A549 (cell line): ENCODE measurements at regions not wholly inside any gene's neighbourhood (a gene's known extent, or its start where the extent isn't known, plus 50 kb on each side); places are given as distances from the start of the nearest gene placed in this dataset.

ENCODE experiments used
- ATAC-seq, 2 experiments: fragments of 200-7000 bp in 1 of 2; fragments of >200 bp in 1 of 2; cut with Nextera tagmentation in 1 of 2; cut with Tn5 transposase in 1 of 2; 3 replicates each; pipeline versions ENCODE4 v1.8.0 to v1.9.1; 2018 to 2020; ENCODE audit warnings: mild to moderate bottlenecking in 1 of 2, moderate library complexity in 1 of 2
- CTCF ChIA-PET: fragments of 300-600 bp; sonication (Branson Sonifier 250); formaldehyde crosslinking; extraction: SDS; loops from one replicate; lab custom pipeline; 2021; ENCODE audit warnings: antibody characterized with exemption, inconsistent platforms; lab: Yijun Ruan, JAX
- POLR2A ChIA-PET: fragments of 350-600 bp; formaldehyde crosslinking; extraction: SDS; loops from one replicate; lab custom pipeline; 2021; ENCODE audit warnings: antibody characterized with exemption, inconsistent platforms; lab: Yijun Ruan, JAX
- DNase-seq, 2 experiments: peaks; one replicate each; pipeline versions ENCODE4 v3.0.0 to v3.0.0-alpha.2; 2011 to 2016; ENCODE audit warnings: low read depth in 1 of 2, low spot score in 1 of 2
- FAIRE-seq: peaks from 2 replicates; lab custom pipeline; 2011; peaks lifted over from hg19 to GRCh38; lab: Jason Lieb, UNC
- H3K27ac ChIP-seq, 2 experiments: fragments of >200 bp; sonication (Bioruptor Twin); formaldehyde crosslinking; 3 replicates each; pipeline ENCODE4 v1.5.1; 2016 to 2017
- H3K4me1 ChIP-seq: fragments of >200 bp; sonication (Bioruptor Twin); formaldehyde crosslinking; 3 replicates; pipeline ENCODE4 v1.6.1; 2016
- H3K4me2 ChIP-seq: fragments of >200 bp; sonication (Bioruptor Twin); formaldehyde crosslinking; 3 replicates; pipeline ENCODE4 v1.6.1; 2016
- H3K4me3 ChIP-seq: fragments of >200 bp; sonication (Bioruptor Twin); formaldehyde crosslinking; 3 replicates; pipeline ENCODE4 v1.5.1; 2016
- H3K9me3 ChIP-seq: fragments of >200 bp; sonication (Bioruptor Twin); formaldehyde crosslinking; 3 replicates; pipeline ENCODE4 v1.6.1; 2016
- BHLHE40 ChIP-seq: IDR thresholded peaks from 2 replicates; pipeline ENCODE4 v1.6.1; 2012; ENCODE audit warnings: low read depth, low read length, inconsistent platforms
- CEBPB ChIP-seq, 2 experiments: fragments of >200 bp in 1 of 2; sonication (Bioruptor Twin) in 1 of 2; formaldehyde crosslinking in 1 of 2; IDR thresholded peaks; 2 replicates each; pipeline ENCODE4 v1.6.1; 2012 to 2016
- CHD4 ChIP-seq: fragments of 200-600 bp; sonication (generic); IDR thresholded peaks from 2 replicates; pipeline ENCODE4 v1.6.1; 2016; ENCODE audit warnings: antibody characterized with exemption, mild to moderate bottlenecking, borderline replicate concordance
- EP300 ChIP-seq, 2 experiments: fragments of >200 bp; sonication (Bioruptor Twin); formaldehyde crosslinking; IDR thresholded peaks; 2 replicates in 1 of 2; 3 replicates in 1 of 2; pipeline ENCODE4 v1.6.1; 2016 to 2017
- ESRRA ChIP-seq: fragments of 150-350 bp; IDR thresholded peaks from 2 replicates; pipeline ENCODE4 v1.6.1; 2014; ENCODE audit warnings: mild to moderate bottlenecking, low read length, borderline replicate concordance
- FOXS1 ChIP-seq: fragments of 250-450 bp; sonication (Bioruptor Pico); IDR thresholded peaks from 2 replicates; pipeline ENCODE4 v1.5.0; 2020; ENCODE audit warnings: mild to moderate bottlenecking, moderate library complexity
- GATA3 ChIP-seq: IDR thresholded peaks from 2 replicates; pipeline ENCODE4 v1.6.1; 2012; ENCODE audit warnings: borderline replicate concordance
- HDAC2 ChIP-seq: fragments of 200-600 bp; sonication (generic); IDR thresholded peaks from 2 replicates; pipeline ENCODE4 v1.6.1; 2016
- HOXB13 ChIP-seq: fragments of 250-450 bp; sonication (Bioruptor Pico); IDR thresholded peaks from 2 replicates; pipeline ENCODE4 v1.5.0; 2020; ENCODE audit warnings: low read depth, mild to moderate bottlenecking, moderate library complexity
- JUN ChIP-seq, 2 experiments: fragments of >200 bp; sonication (Bioruptor Twin); formaldehyde crosslinking; IDR thresholded peaks; 2 replicates in 1 of 2; 3 replicates in 1 of 2; pipeline ENCODE4 v1.6.1; 2016 to 2017
- KDM1A ChIP-seq: fragments of 200-600 bp; sonication (generic); IDR thresholded peaks from 2 replicates; pipeline ENCODE4 v1.6.1; 2016; ENCODE audit warnings: low read depth, mild to moderate bottlenecking
- MAFK ChIP-seq: fragments of 450-650 bp; IDR thresholded peaks from 2 replicates; pipeline ENCODE4 v1.6.1; 2014; ENCODE audit not compliant: partially characterized antibody
- MYC ChIP-seq: IDR thresholded peaks from 2 replicates; pipeline ENCODE4 v1.6.1; 2012; ENCODE audit warnings: mild to moderate bottlenecking, inconsistent platforms, low read length, improper control_type of control experiment, borderline replicate concordance
- NFE2L2 ChIP-seq: fragments of 150-350 bp; conservative IDR thresholded peaks from 2 replicates; pipeline ENCODE4 v1.6.1; 2014; ENCODE audit warnings: low read length
- PHF8 ChIP-seq: fragments of 200-600 bp; sonication (generic); IDR thresholded peaks from 2 replicates; pipeline ENCODE4 v1.6.1; 2016; ENCODE audit warnings: low read depth, mild to moderate bottlenecking, antibody characterized with exemption, moderate library complexity, borderline replicate concordance
- POLR2A ChIP-seq: IDR thresholded peaks from 2 replicates; pipeline ENCODE4 v1.6.1; 2012; ENCODE audit warnings: mild to moderate bottlenecking, low read length
- RCOR1 ChIP-seq: fragments of 150-350 bp; IDR thresholded peaks from 2 replicates; pipeline ENCODE4 v1.6.1; 2014; ENCODE audit warnings: antibody characterized with exemption, low read length, low read depth
- SMC3 ChIP-seq: fragments of >200 bp; sonication (Bioruptor Twin); formaldehyde crosslinking; IDR thresholded peaks from 3 replicates; pipeline ENCODE4 v1.6.1; 2018; ENCODE audit warnings: inconsistent platforms
- ZNF302 ChIP-seq: fragments of 250-450 bp; sonication (Bioruptor Pico); IDR thresholded peaks from 2 replicates; pipeline ENCODE4 v1.9.0; 2021; ENCODE audit warnings: inconsistent platforms, mild to moderate bottlenecking, moderate library complexity
- WGBS: methylation state at CpG from one replicate; pipeline ENCODE4 v1.1.6; 2017; ENCODE audit errors: missing lambda C conversion rate; 5-methylcytosine and 5-hydroxymethylcytosine counted together
- TF ChIP-seq, protein P1 (sequence below): IDR thresholded peaks from 2 replicates; pipeline ENCODE4 v1.6.1; 2012
- TF ChIP-seq, protein P2 (sequence below): fragments of >200 bp; sonication (Bioruptor Twin); formaldehyde crosslinking; IDR thresholded peaks from 3 replicates; pipeline ENCODE4 v1.5.1; 2016
- TF ChIP-seq, protein P3 (sequence below): fragments of >200 bp; sonication (Bioruptor Twin); formaldehyde crosslinking; IDR thresholded peaks from 3 replicates; pipeline ENCODE4 v1.6.1; 2016
- TF ChIP-seq, protein P4 (sequence below): fragments of 200-600 bp; sonication (generic); IDR thresholded peaks from 2 replicates; pipeline ENCODE4 v1.6.1; 2016; ENCODE audit warnings: antibody characterized with exemption, mild to moderate bottlenecking, moderate library complexity

DNA sequence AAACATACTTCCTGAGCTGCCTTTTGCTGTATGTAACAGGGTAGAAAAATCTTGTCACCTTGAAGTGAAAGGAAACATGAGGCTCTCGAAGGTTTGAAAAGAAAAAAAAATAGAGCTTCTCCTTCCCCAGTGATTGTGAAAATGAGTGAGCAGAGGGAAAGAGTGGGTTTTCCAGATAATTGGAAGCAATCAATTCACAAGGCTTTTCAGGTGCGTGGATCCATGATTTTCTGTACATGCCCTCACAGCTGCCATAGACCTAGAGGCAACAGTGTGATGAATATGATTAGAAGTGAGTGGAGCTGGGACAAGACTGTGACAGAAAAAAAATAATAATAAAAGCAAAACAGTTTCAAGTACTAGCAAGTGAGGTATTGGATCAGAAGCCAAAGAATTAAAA is 1422.5 kb upstream of the CDH6 start (continued):
- TF ChIP-seq, protein P1, sequence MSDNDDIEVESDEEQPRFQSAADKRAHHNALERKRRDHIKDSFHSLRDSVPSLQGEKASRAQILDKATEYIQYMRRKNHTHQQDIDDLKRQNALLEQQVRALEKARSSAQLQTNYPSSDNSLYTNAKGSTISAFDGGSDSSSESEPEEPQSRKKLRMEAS = no peak
- TF ChIP-seq, protein P2, sequence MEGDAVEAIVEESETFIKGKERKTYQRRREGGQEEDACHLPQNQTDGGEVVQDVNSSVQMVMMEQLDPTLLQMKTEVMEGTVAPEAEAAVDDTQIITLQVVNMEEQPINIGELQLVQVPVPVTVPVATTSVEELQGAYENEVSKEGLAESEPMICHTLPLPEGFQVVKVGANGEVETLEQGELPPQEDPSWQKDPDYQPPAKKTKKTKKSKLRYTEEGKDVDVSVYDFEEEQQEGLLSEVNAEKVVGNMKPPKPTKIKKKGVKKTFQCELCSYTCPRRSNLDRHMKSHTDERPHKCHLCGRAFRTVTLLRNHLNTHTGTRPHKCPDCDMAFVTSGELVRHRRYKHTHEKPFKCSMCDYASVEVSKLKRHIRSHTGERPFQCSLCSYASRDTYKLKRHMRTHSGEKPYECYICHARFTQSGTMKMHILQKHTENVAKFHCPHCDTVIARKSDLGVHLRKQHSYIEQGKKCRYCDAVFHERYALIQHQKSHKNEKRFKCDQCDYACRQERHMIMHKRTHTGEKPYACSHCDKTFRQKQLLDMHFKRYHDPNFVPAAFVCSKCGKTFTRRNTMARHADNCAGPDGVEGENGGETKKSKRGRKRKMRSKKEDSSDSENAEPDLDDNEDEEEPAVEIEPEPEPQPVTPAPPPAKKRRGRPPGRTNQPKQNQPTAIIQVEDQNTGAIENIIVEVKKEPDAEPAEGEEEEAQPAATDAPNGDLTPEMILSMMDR = no peak
- TF ChIP-seq CHD4 = no peak
- TF ChIP-seq HDAC2 = no peak
- TF ChIP-seq POLR2A = no peak

DNA sequence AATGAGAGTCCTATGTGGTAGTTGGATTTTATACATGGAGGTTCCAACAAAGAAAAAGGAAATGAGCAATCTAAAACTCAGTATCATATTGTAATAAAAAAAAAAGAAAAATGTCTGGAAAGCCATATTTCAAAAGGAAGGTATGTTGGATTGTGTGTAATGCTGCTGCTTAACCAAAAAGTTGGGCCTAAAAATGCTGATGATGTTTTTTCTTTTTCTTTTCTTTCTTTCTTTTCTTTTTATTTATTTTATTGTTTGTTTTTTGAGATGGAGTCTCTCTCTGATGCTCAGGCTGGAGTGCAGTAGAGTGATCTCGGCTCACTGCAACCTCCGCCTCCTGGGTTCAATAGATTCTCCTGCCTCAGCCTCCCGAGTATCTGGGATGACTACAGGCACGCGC is 1424.0 kb upstream of the CDH6 start:
- ChIA-PET CTCF (no interaction called here), POLR2A (no interaction called here)
- ATAC-seq = no peak
- no peaks in the 10 kb centered on the region for H3K4me1 ChIP-seq
- H3K9me3 ChIP-seq = 0 out of 3 replicates have a peak, but pooled peaks cover 3% of the 10 kb centered on the region
- H3K4me2 ChIP-seq = no peak overlapping the region
- no peak for DNase-seq
- WGBS = 80% methylated on average over 5 of the region's 5 CpGs
- no peak for FAIRE-seq
- H3K27ac ChIP-seq = no peak overlapping the region
- H3K4me3 ChIP-seq = no peak overlapping the region
- TF ChIP-seq SMC3 = no peak
- peak; percentile 29 for TF ChIP-seq MAFK
- no peak for TF ChIP-seq FOXS1 (CRISPR knock-in tag)

DNA sequence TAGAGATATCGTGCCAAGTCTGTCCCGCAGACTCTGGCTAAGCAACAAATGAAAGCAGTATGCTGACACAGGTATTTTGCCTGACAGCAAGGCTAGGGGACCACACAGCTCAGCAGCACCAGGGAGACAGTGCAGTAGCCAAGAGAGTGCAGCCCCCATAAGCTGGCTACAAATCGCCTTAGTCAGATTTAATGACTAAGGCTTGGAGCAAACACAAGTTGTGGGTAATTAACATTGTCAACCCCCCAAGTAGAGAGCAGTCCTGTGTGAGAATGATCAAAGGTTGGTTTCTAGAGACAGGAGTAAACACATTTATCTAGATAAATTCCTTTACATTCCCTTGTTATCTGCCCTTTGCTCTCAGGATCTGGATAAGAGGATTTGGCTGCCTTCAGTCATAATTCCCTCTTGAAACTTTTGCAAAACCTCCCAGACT is 1434.5 kb upstream of the CDH6 start:
- Histone ChIP-seq H3K27ac (no peak overlapping the region; a peak in 1 of 6 replicates), H3K9me3 (peaks cover 3% of the 10 kb centered on the region; the same call in 1 of the 3 replicates), H3K4me2 (peak overlapping the region; percentile 54), H3K4me1 (0 out of 3 replicates have a peak, but pooled peaks cover 8% of the 10 kb centered on the region), H3K4me3 (no peak overlapping the region)
- WGBS = 1% methylated on average over 3 of the region's 3 CpGs
- FAIRE-seq (peak; percentile 59), ATAC-seq (peak; percentile 70 to 95; a peak in 5 of 6 replicates), DNase-seq (peak in 1 of 2 experiments; percentile 79)
- ChIA-PET CTCF (no interaction called here), POLR2A (no interaction called here)
- no peak for TF ChIP-seq CEBPB (IDR thresholded peaks at IDR 0.05)
- TF ChIP-seq MAFK = peak; percentile 91
- TF ChIP-seq, protein P3, sequence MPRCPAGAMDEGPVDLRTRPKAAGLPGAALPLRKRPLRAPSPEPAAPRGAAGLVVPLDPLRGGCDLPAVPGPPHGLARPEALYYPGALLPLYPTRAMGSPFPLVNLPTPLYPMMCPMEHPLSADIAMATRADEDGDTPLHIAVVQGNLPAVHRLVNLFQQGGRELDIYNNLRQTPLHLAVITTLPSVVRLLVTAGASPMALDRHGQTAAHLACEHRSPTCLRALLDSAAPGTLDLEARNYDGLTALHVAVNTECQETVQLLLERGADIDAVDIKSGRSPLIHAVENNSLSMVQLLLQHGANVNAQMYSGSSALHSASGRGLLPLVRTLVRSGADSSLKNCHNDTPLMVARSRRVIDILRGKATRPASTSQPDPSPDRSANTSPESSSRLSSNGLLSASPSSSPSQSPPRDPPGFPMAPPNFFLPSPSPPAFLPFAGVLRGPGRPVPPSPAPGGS = no peak
- TF ChIP-seq JUN (IDR thresholded peaks at IDR 0.05) = peak in 1 of 2 experiments; percentile 29; a peak in 1 of 5 replicates
- peak in 1 of 2 experiments; percentile 29; a peak in 1 of 5 replicates for TF ChIP-seq EP300 (IDR thresholded peaks at IDR 0.05)
- TF ChIP-seq GATA3 = peak; percentile 58; the same call in 1 of the 2 replicates
- no peak for TF ChIP-seq HOXB13 (CRISPR knock-in tag)

DNA sequence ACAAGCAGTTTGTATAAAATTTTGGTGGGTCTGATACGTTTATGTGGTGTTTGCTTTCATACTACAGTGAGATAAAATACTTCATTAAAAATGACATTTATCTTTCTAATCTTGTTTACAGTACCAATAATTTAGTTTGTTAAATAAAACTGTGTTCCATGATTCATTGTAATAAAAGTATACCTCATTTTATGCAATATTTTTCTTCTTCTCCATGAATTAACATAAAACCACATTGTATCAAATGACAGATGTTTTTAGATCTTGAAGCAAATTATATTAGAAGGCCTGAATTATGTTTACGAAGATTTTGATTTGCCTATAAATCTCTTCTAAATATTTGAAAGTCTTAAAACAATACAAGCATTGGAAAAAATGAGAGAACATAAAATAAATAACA is 1443.0 kb upstream of the CDH6 start:
- FAIRE-seq (peak; percentile 68), DNase-seq (no peak), ATAC-seq (no peak)
- ChIA-PET CTCF (no interaction called here), POLR2A (interaction anchor here (0.6 kb wide), 1 partner anchor 14 kb away, joined by 3 read pairs; no protein-coding TSS in a partner anchor)
- no peak overlapping the region for H3K4me3 ChIP-seq
- WGBS = 42% methylated on average over 2 of the region's 2 CpGs
- no peak for TF ChIP-seq POLR2A
- TF ChIP-seq KDM1A = no peak
- no peak for TF ChIP-seq CHD4
- TF ChIP-seq MAFK = no peak
- no peak for TF ChIP-seq RCOR1
- H3K4me2 ChIP-seq = no peak overlapping the region
- no peak overlapping the region for H3K27ac ChIP-seq
- H3K4me1 ChIP-seq = no peaks in the 10 kb centered on the region
- peaks cover 3% of the 10 kb centered on the region; the same call in 1 of the 3 replicates for H3K9me3 ChIP-seq

DNA sequence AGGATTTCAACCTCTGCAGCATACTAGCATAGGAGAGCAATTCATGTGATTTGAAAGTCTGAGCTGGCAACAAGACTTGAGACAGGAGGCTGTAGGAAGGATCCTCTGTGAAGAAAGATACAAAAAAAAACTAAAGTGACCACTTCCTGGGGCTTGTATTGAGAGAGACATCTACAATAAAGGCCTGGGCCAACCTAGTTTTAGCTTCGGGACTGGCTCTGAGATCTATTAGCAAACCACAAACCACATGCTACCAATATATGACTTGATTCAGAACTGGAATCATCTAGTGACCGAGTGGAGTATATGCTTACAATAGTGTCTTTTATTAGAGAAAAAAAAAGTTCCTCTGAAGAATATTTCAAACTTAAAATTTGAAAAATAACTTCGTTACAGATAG is 1448.9 kb upstream of the CDH6 start:
- POLR2A ChIA-PET = no interaction called here
- H3K9me3 ChIP-seq = no peaks in the 10 kb centered on the region
- H3K27ac ChIP-seq = no peak overlapping the region
- no peaks in the 10 kb centered on the region for H3K4me1 ChIP-seq
- CTCF ChIA-PET = no interaction called here
- H3K4me3 ChIP-seq = no peak overlapping the region
- H3K4me2 ChIP-seq = no peak overlapping the region
- ATAC-seq = no peak
- FAIRE-seq = no peak
- DNase-seq = no peak
- 41% methylated on average over 3 of the region's 3 CpGs for WGBS
- no peak for TF ChIP-seq ZNF302 (CRISPR knock-in tag)
- no peak for TF ChIP-seq NFE2L2
- TF ChIP-seq ESRRA = no peak
- TF ChIP-seq POLR2A = no peak
- TF ChIP-seq MYC = no peak
- no peak for TF ChIP-seq PHF8
- no peak for TF ChIP-seq BHLHE40
- TF ChIP-seq, protein P4, sequence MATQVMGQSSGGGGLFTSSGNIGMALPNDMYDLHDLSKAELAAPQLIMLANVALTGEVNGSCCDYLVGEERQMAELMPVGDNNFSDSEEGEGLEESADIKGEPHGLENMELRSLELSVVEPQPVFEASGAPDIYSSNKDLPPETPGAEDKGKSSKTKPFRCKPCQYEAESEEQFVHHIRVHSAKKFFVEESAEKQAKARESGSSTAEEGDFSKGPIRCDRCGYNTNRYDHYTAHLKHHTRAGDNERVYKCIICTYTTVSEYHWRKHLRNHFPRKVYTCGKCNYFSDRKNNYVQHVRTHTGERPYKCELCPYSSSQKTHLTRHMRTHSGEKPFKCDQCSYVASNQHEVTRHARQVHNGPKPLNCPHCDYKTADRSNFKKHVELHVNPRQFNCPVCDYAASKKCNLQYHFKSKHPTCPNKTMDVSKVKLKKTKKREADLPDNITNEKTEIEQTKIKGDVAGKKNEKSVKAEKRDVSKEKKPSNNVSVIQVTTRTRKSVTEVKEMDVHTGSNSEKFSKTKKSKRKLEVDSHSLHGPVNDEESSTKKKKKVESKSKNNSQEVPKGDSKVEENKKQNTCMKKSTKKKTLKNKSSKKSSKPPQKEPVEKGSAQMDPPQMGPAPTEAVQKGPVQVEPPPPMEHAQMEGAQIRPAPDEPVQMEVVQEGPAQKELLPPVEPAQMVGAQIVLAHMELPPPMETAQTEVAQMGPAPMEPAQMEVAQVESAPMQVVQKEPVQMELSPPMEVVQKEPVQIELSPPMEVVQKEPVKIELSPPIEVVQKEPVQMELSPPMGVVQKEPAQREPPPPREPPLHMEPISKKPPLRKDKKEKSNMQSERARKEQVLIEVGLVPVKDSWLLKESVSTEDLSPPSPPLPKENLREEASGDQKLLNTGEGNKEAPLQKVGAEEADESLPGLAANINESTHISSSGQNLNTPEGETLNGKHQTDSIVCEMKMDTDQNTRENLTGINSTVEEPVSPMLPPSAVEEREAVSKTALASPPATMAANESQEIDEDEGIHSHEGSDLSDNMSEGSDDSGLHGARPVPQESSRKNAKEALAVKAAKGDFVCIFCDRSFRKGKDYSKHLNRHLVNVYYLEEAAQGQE = no peak
